Endothelial cell of umbilical vein (primary cell): ENCODE measurements at regions not wholly inside any gene's neighbourhood (a gene's known extent, or its start where the extent isn't known, plus 50 kb on each side); places are given as distances from the start of the nearest gene placed in this dataset.

Experiments
- BruUV-seq: library from RNA; stranded (reverse); fragments of 400-500 nt; replicated peaks from 2 replicates; lab custom pipeline; 2021; lab: Mats Ljungman, UMichigan
- CTCF ChIA-PET: fragments of 300-600, 350-600 bp; sonication (Branson Sonifier 250); formaldehyde crosslinking; loops from one replicate; lab custom pipeline; 2021; ENCODE audit warnings: antibody characterized with exemption, inconsistent platforms; lab: Charles Lee
- POLR2A ChIA-PET: fragments of 300-600, 350-600 bp; sonication (Branson Sonifier 250); formaldehyde crosslinking; loops from one replicate; lab custom pipeline; 2021; ENCODE audit warnings: antibody characterized with exemption, inconsistent platforms; lab: Charles Lee
- DNase-seq: peaks from one replicate; pipeline ENCODE4 v3.0.0-alpha.2; 2011; ENCODE audit warnings: low read depth, low spot score
- FAIRE-seq: peaks from 2 replicates; lab custom pipeline; 2011; peaks lifted over from hg19 to GRCh38; lab: Jason Lieb, UNC
- H2AFZ ChIP-seq: 2 replicates; pipeline ENCODE4 v1.6.0; 2012; ENCODE audit warnings: low read depth, low read length, control low read depth, inconsistent platforms
- H3K27ac ChIP-seq: 2 replicates; pipeline ENCODE4 v1.5.1; 2011; ENCODE audit warnings: low read depth, mild to moderate bottlenecking, control low read depth, low read length, moderate library complexity; ENCODE audit not compliant: insufficient read depth
- H3K27me3 ChIP-seq, 2 experiments: 2 replicates each; pipeline versions ENCODE4 v1.6.0 to v1.6.1; 2011; ENCODE audit warnings: low read length in 2 of 2, mixed read lengths in 1 of 2; ENCODE audit not compliant: control insufficient read depth in 2 of 2, insufficient read depth in 2 of 2
- H3K36me3 ChIP-seq, 2 experiments: 2 replicates in 1 of 2; 3 replicates in 1 of 2; pipeline ENCODE4 v1.5.1; 2011; ENCODE audit warnings: low read length in 2 of 2, mild to moderate bottlenecking in 1 of 2, moderate library complexity in 1 of 2; ENCODE audit not compliant: control insufficient read depth in 2 of 2, insufficient read depth in 2 of 2; ENCODE audit errors: extremely low read depth in 1 of 2
- H3K4me1 ChIP-seq: 3 replicates; pipeline ENCODE4 v1.5.1; 2011; ENCODE audit warnings: mild to moderate bottlenecking, low read length; ENCODE audit not compliant: control insufficient read depth, insufficient read depth; ENCODE audit errors: extremely low read depth
- H3K4me2 ChIP-seq: 2 replicates; pipeline ENCODE4 v1.6.1; 2011; ENCODE audit warnings: low read length, control low read depth, mixed read lengths; ENCODE audit not compliant: insufficient read depth
- H3K4me3 ChIP-seq, 3 experiments: fragments of 200-600 bp in 1 of 3; sonication (generic), shearing (Covaris generic) in 1 of 3; replicated peaks in 1 of 3; 2 replicates each; pipeline ENCODE4 v1.5.1; 2011 to 2016; ENCODE audit warnings: control low read depth in 3 of 3, low read length in 3 of 3, mild to moderate bottlenecking in 2 of 3, inconsistent platforms in 1 of 3, low read depth in 1 of 3, moderate library complexity in 1 of 3; ENCODE audit not compliant: insufficient read depth in 1 of 3
- H3K79me2 ChIP-seq: 2 replicates; pipeline ENCODE4 v1.6.0; 2012; ENCODE audit warnings: low read length, inconsistent platforms; ENCODE audit not compliant: control insufficient read depth, insufficient read depth
- H3K9ac ChIP-seq: replicated peaks from 2 replicates; pipeline ENCODE3; 2011; ENCODE audit warnings: low read length, control low read depth; ENCODE audit not compliant: insufficient read depth; ENCODE audit errors: extremely low read depth
- H3K9me1 ChIP-seq: replicated peaks from 3 replicates; pipeline ENCODE4 v1.6.0; 2011; ENCODE audit warnings: mild to moderate bottlenecking, low read length; ENCODE audit not compliant: control insufficient read depth, insufficient read depth; ENCODE audit errors: extremely low read depth
- H3K9me3 ChIP-seq: replicated peaks from 2 replicates; pipeline ENCODE4 v1.5.1; 2012; ENCODE audit warnings: low read length, inconsistent platforms; ENCODE audit not compliant: control insufficient read depth, insufficient read depth
- H4K20me1 ChIP-seq: replicated peaks from 2 replicates; pipeline ENCODE3; 2011; ENCODE audit warnings: mild to moderate bottlenecking, low read length; ENCODE audit not compliant: control insufficient read depth, insufficient read depth; ENCODE audit errors: extremely low read depth
- EZH2 ChIP-seq: IDR thresholded peaks from 2 replicates; pipeline ENCODE4 v1.6.1; 2012; ENCODE audit warnings: borderline replicate concordance, low read depth, mild to moderate bottlenecking, moderate library complexity, low read length, inconsistent platforms; ENCODE audit not compliant: severe bottlenecking
- JUN ChIP-seq: IDR thresholded peaks from 2 replicates; pipeline ENCODE4 v1.6.1; 2011; ENCODE audit warnings: borderline replicate concordance, low read depth; ENCODE audit not compliant: insufficient read length, insufficient read depth
- MYC ChIP-seq: IDR thresholded peaks from one replicate; pipeline ENCODE4 v1.6.1; 2011; ENCODE audit warnings: mild to moderate bottlenecking, low read depth, low read length
- POLR2A ChIP-seq: IDR thresholded peaks from 2 replicates; pipeline ENCODE4 v1.6.1; 2012; ENCODE audit warnings: low read depth, mild to moderate bottlenecking, control low read depth, low read length
- POLR2AphosphoS5 ChIP-seq: IDR thresholded peaks from 2 replicates; pipeline ENCODE4 v1.6.1; 2012; ENCODE audit warnings: low read depth, mild to moderate bottlenecking, control low read depth, low read length, moderate library complexity; ENCODE audit not compliant: insufficient read depth
- dilution Hi-C: fragments of 300-500 bp; cut with MboI; formaldehyde crosslinking; loops from one replicate; pipeline ENCODE4 v1.15.0; 2019; ENCODE audit warnings: low sequenced_read_pairs; ENCODE audit not compliant: extremely low pct_ligation_motif_present
- intact Hi-C: fragments of 100-400 bp; cut with micrococcal nuclease; formaldehyde crosslinking; loops from one replicate; pipeline ENCODE4 v1.10.0; 2022
- TF ChIP-seq, protein P1 (sequence below), 2 donors: IDR thresholded peaks; 1 replicate in 1 of 2; 2 replicates in 1 of 2; pipeline ENCODE4 v1.5.1; 2011; ENCODE audit warnings: low read length in 2 of 2, mild to moderate bottlenecking in 2 of 2, moderate library complexity in 2 of 2, control low read depth in 1 of 2, inconsistent platforms in 1 of 2, low read depth in 1 of 2; ENCODE audit not compliant: insufficient read depth in 1 of 2; ENCODE audit errors: extremely low read depth in 1 of 2

DNA sequence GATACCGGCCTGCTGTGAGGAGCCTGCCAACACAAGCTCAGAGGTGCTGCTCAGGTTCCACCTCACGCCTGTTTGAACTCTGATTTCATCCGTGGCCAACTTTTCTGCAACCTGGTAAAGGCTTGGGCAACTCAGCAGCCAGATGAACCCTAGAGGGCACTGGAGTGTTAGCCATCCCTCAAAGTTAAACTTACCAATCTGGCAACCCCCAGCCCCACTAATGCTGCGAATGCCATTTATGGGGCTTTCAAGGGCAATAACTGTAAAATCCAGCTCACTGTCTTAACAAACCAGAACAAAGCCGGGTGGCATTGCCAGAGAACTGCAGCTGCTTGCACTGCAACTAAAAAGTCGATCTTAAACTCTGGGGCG lies 105.5 kb downstream of the AXIN2 start:
- Histone ChIP-seq H3K27ac (no peak overlapping the region), H2AFZ (no peak overlapping the region), H3K79me2 (no peaks in the 10 kb centered on the region), H3K27me3 (peaks cover 10 to 16% of the 10 kb centered on the region in 2 experiments), H3K4me3 (no peak overlapping the region), H3K9me1 (no peaks in the 10 kb centered on the region), H4K20me1 (no peaks in the 10 kb centered on the region), H3K9ac (no peak overlapping the region), H3K4me2 (no peak overlapping the region), H3K9me3 (no peaks in the 10 kb centered on the region), H3K4me1 (no peaks in the 10 kb centered on the region), H3K36me3 (no peaks in the 10 kb centered on the region)
- dilution Hi-C loops, result no loop called here
- BruUV-seq, result no TSS peak
- DNase-seq (peak; percentile 20), FAIRE-seq (no peak)
- TF ChIP-seq, protein P1, sequence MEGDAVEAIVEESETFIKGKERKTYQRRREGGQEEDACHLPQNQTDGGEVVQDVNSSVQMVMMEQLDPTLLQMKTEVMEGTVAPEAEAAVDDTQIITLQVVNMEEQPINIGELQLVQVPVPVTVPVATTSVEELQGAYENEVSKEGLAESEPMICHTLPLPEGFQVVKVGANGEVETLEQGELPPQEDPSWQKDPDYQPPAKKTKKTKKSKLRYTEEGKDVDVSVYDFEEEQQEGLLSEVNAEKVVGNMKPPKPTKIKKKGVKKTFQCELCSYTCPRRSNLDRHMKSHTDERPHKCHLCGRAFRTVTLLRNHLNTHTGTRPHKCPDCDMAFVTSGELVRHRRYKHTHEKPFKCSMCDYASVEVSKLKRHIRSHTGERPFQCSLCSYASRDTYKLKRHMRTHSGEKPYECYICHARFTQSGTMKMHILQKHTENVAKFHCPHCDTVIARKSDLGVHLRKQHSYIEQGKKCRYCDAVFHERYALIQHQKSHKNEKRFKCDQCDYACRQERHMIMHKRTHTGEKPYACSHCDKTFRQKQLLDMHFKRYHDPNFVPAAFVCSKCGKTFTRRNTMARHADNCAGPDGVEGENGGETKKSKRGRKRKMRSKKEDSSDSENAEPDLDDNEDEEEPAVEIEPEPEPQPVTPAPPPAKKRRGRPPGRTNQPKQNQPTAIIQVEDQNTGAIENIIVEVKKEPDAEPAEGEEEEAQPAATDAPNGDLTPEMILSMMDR (IDR thresholded peaks at IDR 0.05; ENCODE audit: extremely low read depth in 1 of 2, insufficient read depth in 1 of 2, low read depth in 1 of 2, low read length in 2 of 2), result peak in 1 of 2 donors; percentile 29
- TF ChIP-seq MYC, result no peak
- ChIA-PET POLR2A (no interaction called here), CTCF (interaction anchor here (1.0 to 1.7 kb wide), 2 partner anchors 224 to 710 kb away, joined by 4 read pairs; no protein-coding TSS in a partner anchor)
- intact Hi-C loops, result loop anchor here (10.0 kb wide), 1 partner anchor 529 kb away; no protein-coding TSS in a partner anchor

DNA sequence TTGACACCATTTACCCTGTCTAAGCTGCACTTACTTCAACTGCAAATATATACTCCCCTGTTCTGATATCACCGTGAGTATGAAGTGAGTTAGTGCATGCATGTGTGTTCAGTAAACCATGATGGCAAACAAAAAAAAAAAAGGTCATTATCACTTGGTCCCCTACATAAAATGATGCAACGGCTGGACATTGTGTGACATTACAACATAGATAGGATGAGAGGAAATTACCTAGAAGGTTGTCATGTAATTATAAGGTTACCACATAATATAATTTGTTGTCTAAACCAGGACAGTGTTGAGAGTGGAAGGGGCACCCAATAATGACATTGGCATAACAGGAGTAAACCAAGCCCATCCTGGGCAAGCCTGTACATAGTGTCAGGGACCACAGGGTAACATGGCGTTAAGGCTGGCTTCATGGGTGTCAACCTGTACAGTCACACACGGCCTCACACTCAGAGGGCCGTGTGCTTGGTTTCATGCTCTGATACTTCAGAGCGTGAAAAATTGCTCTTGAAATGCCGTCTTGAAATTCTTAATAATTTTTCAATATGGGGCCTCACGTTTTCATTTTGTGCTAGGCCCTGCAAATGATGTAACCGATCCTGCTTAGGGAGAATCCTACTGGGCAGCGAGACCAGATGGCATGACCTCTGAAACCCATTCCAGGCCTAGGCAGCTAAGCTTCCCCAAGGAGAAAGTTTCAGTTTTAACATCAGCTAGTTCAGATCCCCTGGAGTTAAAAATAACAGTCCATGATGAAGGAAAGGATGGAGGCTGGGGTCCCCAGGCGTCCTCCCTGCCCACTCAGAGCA lies 106.1 kb downstream of the AXIN2 start:
- Histone ChIP-seq H3K36me3 (no peaks in the 10 kb centered on the region), H3K9me1 (no peaks in the 10 kb centered on the region), H3K79me2 (no peaks in the 10 kb centered on the region), H3K9me3 (no peaks in the 10 kb centered on the region), H2AFZ (no peak overlapping the region), H3K27me3 (peaks cover 10 to 15% of the 10 kb centered on the region in 2 experiments), H3K4me3 (no peak overlapping the region), H3K9ac (no peak overlapping the region), H4K20me1 (no peaks in the 10 kb centered on the region), H3K4me1 (no peaks in the 10 kb centered on the region), H3K27ac (no peak overlapping the region), H3K4me2 (no peak overlapping the region)
- FAIRE-seq, result no peak
- no peak for TF ChIP-seq POLR2A
- no peak for TF ChIP-seq EZH2
- TF ChIP-seq, protein P1 (IDR thresholded peaks at IDR 0.05; ENCODE audit: extremely low read depth in 1 of 2, insufficient read depth in 1 of 2, low read depth in 1 of 2, low read length in 2 of 2), result no peak
- TF ChIP-seq POLR2AphosphoS5, result no peak
- TF ChIP-seq MYC, result no peak
- no peak for TF ChIP-seq JUN
- ChIA-PET CTCF (interaction anchor here (1.0 to 1.7 kb wide), 2 partner anchors 224 to 710 kb away, joined by 4 read pairs; no protein-coding TSS in a partner anchor), POLR2A (no interaction called here)
- no peak for DNase-seq
- dilution Hi-C loops (no loop called here), intact Hi-C loops (loop anchor here (10.0 kb wide), 1 partner anchor 529 kb away; no protein-coding TSS in a partner anchor)
- BruUV-seq, result no TSS peak
